Smooth muscle cell (in vitro differentiated cells): ENCODE measurements at regions not wholly inside any gene's neighbourhood (a gene's known extent, or its start where the extent isn't known, plus 50 kb on each side); places are given as distances from the start of the nearest gene placed in this dataset.
"Not testable (repeated sequence)": the region's sequence is repeated elsewhere in the genome, so short reads cannot be mapped to it uniquely, and the experiment has no call there.

Experiments used
- DNase-seq: peaks from one replicate; lab custom pipeline; 2025; ENCODE audit not compliant: unreplicated experiment; lab: John Stamatoyannopoulos, UW
- H2AFZ ChIP-seq: fragments of 200-600 bp; sonication (generic); 2 replicates; pipeline ENCODE4 v1.6.0; 2016; ENCODE audit warnings: antibody characterized with exemption, low read depth, mild to moderate bottlenecking
- H3F3A ChIP-seq: fragments of 200-600 bp; sonication (generic); 2 replicates; pipeline ENCODE4 v1.6.0; 2017; ENCODE audit warnings: antibody characterized with exemption, low read depth
- H3K27ac ChIP-seq: fragments of 200-600 bp; sonication (generic); 2 replicates; pipeline ENCODE4 v1.5.1; 2016; ENCODE audit warnings: low read depth, mild to moderate bottlenecking
- H3K27me3 ChIP-seq: fragments of 200-600 bp; sonication (generic); 2 replicates; pipeline ENCODE4 v1.6.1; 2016; ENCODE audit warnings: low read depth, mild to moderate bottlenecking
- H3K36me3 ChIP-seq: fragments of 200-600 bp; sonication (generic); 2 replicates; pipeline ENCODE4 v1.5.1; 2016; ENCODE audit warnings: low read depth
- H3K4me1 ChIP-seq: fragments of 200-600 bp; sonication (generic); 2 replicates; pipeline ENCODE4 v1.5.1; 2016; ENCODE audit warnings: low read depth
- H3K4me2 ChIP-seq: fragments of 200-600 bp; sonication (generic); 2 replicates; pipeline ENCODE4 v1.6.0; 2016; ENCODE audit warnings: mild to moderate bottlenecking
- H3K4me3 ChIP-seq: fragments of 200-600 bp; sonication (generic); 2 replicates; pipeline ENCODE4 v1.5.1; 2016; ENCODE audit warnings: mild to moderate bottlenecking
- H3K79me2 ChIP-seq: fragments of 200-600 bp; sonication (generic); 2 replicates; pipeline ENCODE4 v1.6.0; 2016; ENCODE audit warnings: low read depth, mild to moderate bottlenecking
- H3K9ac ChIP-seq: fragments of 200-600 bp; sonication (generic); 2 replicates; pipeline ENCODE4 v1.6.0; 2016; ENCODE audit warnings: low read depth
- H3K9me3 ChIP-seq: fragments of 200-600 bp; sonication (generic); replicated peaks from 2 replicates; pipeline ENCODE4 v1.5.1; 2016; ENCODE audit warnings: low read depth
- H4K20me1 ChIP-seq: fragments of 200-600 bp; sonication (generic); 2 replicates; pipeline ENCODE4 v1.6.0; 2016; ENCODE audit warnings: low read depth
- CTCF ChIP-seq: fragments of 200-600 bp; sonication (generic); IDR thresholded peaks from 2 replicates; pipeline ENCODE4 v1.5.1; 2017; ENCODE audit warnings: borderline replicate concordance, mild to moderate bottlenecking, antibody characterized with exemption; ENCODE audit not compliant: insufficient read depth, poor library complexity, severe bottlenecking
- WGBS: methylation state at CpG from one replicate; pipeline ENCODE4 v1.1.7; 2016; ENCODE audit warnings: low lambda C conversion rate; 5-methylcytosine and 5-hydroxymethylcytosine counted together

- Histone ChIP-seq H3K4me3 (no peak overlapping the region), H3K27me3 (no peaks in the 10 kb centered on the region), H2AFZ (no peak overlapping the region), H3F3A (peaks cover 8% of the 10 kb centered on the region), H3K79me2 (peaks cover 76% of the 10 kb centered on the region), H3K4me2 (no peak overlapping the region), H3K9me3 (no peaks in the 10 kb centered on the region), H3K36me3 (no peaks in the 10 kb centered on the region), H3K4me1 (peaks cover 58% of the 10 kb centered on the region), H3K27ac (no peak overlapping the region), H4K20me1 (peaks cover 76% of the 10 kb centered on the region), H3K9ac (no peak overlapping the region)
- no peak for DNase-seq
- no peak for TF ChIP-seq CTCF
- 87% methylated on average over 12 of the region's 12 CpGs for WGBS
These were observed 97.0 kb upstream of the SVIL start for GRCh38 chr10:29731760-29732159.

GRCh38 chr10:29730969-29731368 is 96.2 kb upstream of the SVIL start:
- Histone ChIP-seq H3K79me2 (peaks cover 82% of the 10 kb centered on the region), H4K20me1 (peaks cover 84% of the 10 kb centered on the region), H2AFZ (no peak overlapping the region), H3F3A (peaks cover 2% of the 10 kb centered on the region), H3K27ac (no peak overlapping the region), H3K9ac (no peak overlapping the region), H3K4me2 (no peak overlapping the region), H3K4me1 (peaks cover 58% of the 10 kb centered on the region), H3K36me3 (no peaks in the 10 kb centered on the region), H3K4me3 (no peak overlapping the region), H3K27me3 (no peaks in the 10 kb centered on the region), H3K9me3 (no peaks in the 10 kb centered on the region)
- no peak for DNase-seq
- TF ChIP-seq CTCF = no peak
- 74% methylated on average over 6 of the region's 6 CpGs for WGBS

- H3K36me3 ChIP-seq = no peaks in the 10 kb centered on the region
- H3K9me3 ChIP-seq = no peaks in the 10 kb centered on the region
- peaks cover 89% of the 10 kb centered on the region for H4K20me1 ChIP-seq
- 25% methylated on average over 5 of the region's 5 CpGs for WGBS
- H3K4me2 ChIP-seq = peak overlapping the region; percentile 53
- H3K27ac ChIP-seq = no peak overlapping the region
- no peak overlapping the region for H2AFZ ChIP-seq
- H3F3A ChIP-seq = peaks cover 2% of the 10 kb centered on the region
- no peak overlapping the region for H3K9ac ChIP-seq
- H3K4me1 ChIP-seq = peaks cover 62% of the 10 kb centered on the region
- DNase-seq = no peak
- peaks cover 82% of the 10 kb centered on the region for H3K79me2 ChIP-seq
- H3K4me3 ChIP-seq = no peak overlapping the region
- no peak for TF ChIP-seq CTCF
- no peaks in the 10 kb centered on the region for H3K27me3 ChIP-seq
These were observed 95.7 kb upstream of the SVIL start for GRCh38 chr10:29730458-29730857.

GRCh38 chr10:29728541-29729049 is 93.8 kb upstream of the SVIL start:
- WGBS = 52% methylated on average over 6 of the region's 6 CpGs
- no peak overlapping the region for H3K4me2 ChIP-seq
- TF ChIP-seq CTCF = no peak
- no peak overlapping the region for H2AFZ ChIP-seq
- no peak overlapping the region for H3K9ac ChIP-seq
- no peak overlapping the region for H3K4me3 ChIP-seq
- no peaks in the 10 kb centered on the region for H3K27me3 ChIP-seq
- H3K9me3 ChIP-seq = no peaks in the 10 kb centered on the region
- peaks cover 56% of the 10 kb centered on the region for H3K4me1 ChIP-seq
- peaks cover 89% of the 10 kb centered on the region for H4K20me1 ChIP-seq
- DNase-seq = no peak
- H3K36me3 ChIP-seq = no peaks in the 10 kb centered on the region
- peaks cover 2% of the 10 kb centered on the region for H3F3A ChIP-seq
- H3K79me2 ChIP-seq = peaks cover 79% of the 10 kb centered on the region
- H3K27ac ChIP-seq = no peak overlapping the region

GRCh38 chr10:29725927-29726326 is 91.2 kb upstream of the SVIL start:
- 26% methylated on average over 1 of the region's 1 CpG for WGBS
- not testable (repeated sequence) for H3K36me3 ChIP-seq, H3K9me3 ChIP-seq, H3F3A ChIP-seq, H2AFZ ChIP-seq, H3K9ac ChIP-seq, H3K27me3 ChIP-seq, H3K27ac ChIP-seq, DNase-seq, H3K4me3 ChIP-seq
- Histone ChIP-seq H3K79me2 (peaks cover 79% of the 10 kb centered on the region), H4K20me1 (peaks cover 63% of the 10 kb centered on the region), H3K4me2 (peak overlapping the region; percentile 75), H3K4me1 (peaks cover 34% of the 10 kb centered on the region)
